ENCODE measurements at regions not wholly inside any gene's neighbourhood (a gene's known extent, or its start where the extent isn't known, plus 50 kb on each side); places are given as distances from the start of the nearest gene placed in this dataset.

- TF ChIP-seq POLR2AphosphoS5 (IDR thresholded peaks at IDR 0.05; ENCODE audit: low read depth, low read length) (no peak), EZH2phosphoT487 (IDR thresholded peaks at IDR 0.05; ENCODE audit: borderline replicate concordance) (no peak), RAD21 (IDR thresholded peaks at IDR 0.05; ENCODE audit: low read depth) (no peak), EGR1 (IDR thresholded peaks at IDR 0.05; ENCODE audit: low read depth) (no peak), CTCF (IDR thresholded peaks at IDR 0.05 in 2 of 3, conservative IDR thresholded peaks at IDR 0.05 in 1 of 3; ENCODE audit: borderline replicate concordance in 1 of 3, insufficient read depth in 1 of 3, low read depth in 2 of 3, low read length in 2 of 3) (no peak), REST (IDR thresholded peaks at IDR 0.05; ENCODE audit: low read depth) (no peak)
Observed at GRCh38 chr3:20346916-20347315, 160.9 kb upstream of the SGO1 start.

All from HCT116 (cell line).